B cell (primary cell): ENCODE measurements at regions not wholly inside any gene's neighbourhood (a gene's known extent, or its start where the extent isn't known, plus 50 kb on each side); places are given as distances from the start of the nearest gene placed in this dataset.

Experiments used
- EZH2 ChIP-seq: IDR thresholded peaks from 2 replicates; pipeline ENCODE4 v1.6.1; 2012; ENCODE audit warnings: borderline replicate concordance, low read depth, mild to moderate bottlenecking, moderate library complexity, low read length; ENCODE audit not compliant: insufficient read depth, poor library complexity, severe bottlenecking
- TF ChIP-seq, protein P1 (sequence below): fragments of 200-600 bp; IDR thresholded peaks from one replicate; pipeline ENCODE4 v1.8.0; 2022; ENCODE audit warnings: antibody characterized with exemption, mild to moderate bottlenecking

GRCh38 chr10:129108378-129108777 is 358.7 kb upstream of the MGMT start:
- TF ChIP-seq, protein P1, sequence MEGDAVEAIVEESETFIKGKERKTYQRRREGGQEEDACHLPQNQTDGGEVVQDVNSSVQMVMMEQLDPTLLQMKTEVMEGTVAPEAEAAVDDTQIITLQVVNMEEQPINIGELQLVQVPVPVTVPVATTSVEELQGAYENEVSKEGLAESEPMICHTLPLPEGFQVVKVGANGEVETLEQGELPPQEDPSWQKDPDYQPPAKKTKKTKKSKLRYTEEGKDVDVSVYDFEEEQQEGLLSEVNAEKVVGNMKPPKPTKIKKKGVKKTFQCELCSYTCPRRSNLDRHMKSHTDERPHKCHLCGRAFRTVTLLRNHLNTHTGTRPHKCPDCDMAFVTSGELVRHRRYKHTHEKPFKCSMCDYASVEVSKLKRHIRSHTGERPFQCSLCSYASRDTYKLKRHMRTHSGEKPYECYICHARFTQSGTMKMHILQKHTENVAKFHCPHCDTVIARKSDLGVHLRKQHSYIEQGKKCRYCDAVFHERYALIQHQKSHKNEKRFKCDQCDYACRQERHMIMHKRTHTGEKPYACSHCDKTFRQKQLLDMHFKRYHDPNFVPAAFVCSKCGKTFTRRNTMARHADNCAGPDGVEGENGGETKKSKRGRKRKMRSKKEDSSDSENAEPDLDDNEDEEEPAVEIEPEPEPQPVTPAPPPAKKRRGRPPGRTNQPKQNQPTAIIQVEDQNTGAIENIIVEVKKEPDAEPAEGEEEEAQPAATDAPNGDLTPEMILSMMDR: no peak
- TF ChIP-seq EZH2: no peak
